GM21529 (cell line): ENCODE measurements at regions not wholly inside any gene's neighbourhood (a gene's known extent, or its start where the extent isn't known, plus 50 kb on each side); places are given as distances from the start of the nearest gene placed in this dataset.
A peak's percentile ranks its signal among the peaks of the same experiment; 100 is the strongest.
"Not testable (repeated sequence)": the region's sequence is repeated elsewhere in the genome, so short reads cannot be mapped to it uniquely, and the experiment has no call there.

ENCODE experiments used
- ATAC-seq: cut with Tn5 transposase; IDR thresholded peaks from one replicate; pipeline ENCODE4 v1.9.1; 2021; ENCODE audit not compliant: unreplicated experiment

DNA sequence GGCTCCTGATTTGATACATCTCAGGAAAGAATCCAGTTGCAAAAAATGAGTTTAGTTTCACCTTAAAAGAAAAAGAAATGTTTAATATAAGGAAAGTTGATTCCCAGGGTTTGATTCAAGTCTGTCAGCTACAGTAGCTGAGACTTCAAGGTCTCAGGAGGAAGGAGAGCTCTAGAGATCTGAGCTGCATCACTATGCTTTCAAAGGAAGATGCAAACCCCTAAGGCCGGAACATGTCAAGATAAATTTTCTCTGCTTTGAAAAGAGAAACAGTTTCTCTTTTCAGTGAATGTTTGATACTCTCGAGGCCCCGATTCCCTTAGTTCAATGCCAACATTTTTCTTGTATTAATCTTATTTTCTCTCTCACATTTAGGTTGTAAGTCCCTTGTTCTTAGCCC, 128.6 kb downstream of the RGPD3 start:
- ATAC-seq, result no peak

DNA sequence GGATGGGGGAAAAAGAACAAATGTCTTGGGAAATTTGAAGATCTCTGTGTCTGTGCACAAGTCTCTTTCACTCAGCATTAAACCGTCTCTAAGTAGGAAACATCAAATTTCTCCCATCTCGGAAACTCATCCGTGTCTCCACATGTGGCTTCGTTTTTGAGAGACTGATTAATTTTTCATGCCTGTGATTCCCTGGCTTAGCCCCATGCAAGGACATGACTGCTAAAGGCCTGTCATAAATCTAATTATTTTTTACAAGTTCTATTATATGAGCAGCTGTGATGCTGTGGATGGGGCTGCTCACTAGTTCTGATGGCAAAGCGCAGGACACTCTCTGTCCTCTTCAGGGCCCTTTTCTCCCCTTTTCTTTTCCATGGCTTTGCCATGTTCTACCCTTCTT, 129.1 kb downstream of the RGPD3 start:
- ATAC-seq, result no peak

DNA sequence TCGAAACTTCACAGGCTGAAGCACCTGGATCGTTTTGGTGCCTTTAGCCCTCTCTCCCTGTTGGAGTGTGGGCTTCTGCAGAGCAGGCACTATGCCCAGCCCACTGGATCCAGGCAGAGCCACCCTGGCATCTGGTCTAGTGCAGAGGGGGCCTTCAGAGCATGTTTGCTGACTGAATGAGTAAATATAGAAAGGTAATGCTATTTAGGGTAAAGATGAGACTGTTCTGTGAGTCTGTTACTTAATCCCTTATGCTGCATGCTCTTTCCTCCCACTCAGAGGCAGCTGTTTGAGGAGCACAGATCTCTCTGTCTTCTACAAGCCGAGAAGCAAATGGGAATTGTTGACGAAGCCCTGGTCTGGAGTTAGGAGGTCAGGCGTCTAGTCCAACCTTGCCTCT, 130.2 kb downstream of the RGPD3 start:
- no peak for ATAC-seq

DNA sequence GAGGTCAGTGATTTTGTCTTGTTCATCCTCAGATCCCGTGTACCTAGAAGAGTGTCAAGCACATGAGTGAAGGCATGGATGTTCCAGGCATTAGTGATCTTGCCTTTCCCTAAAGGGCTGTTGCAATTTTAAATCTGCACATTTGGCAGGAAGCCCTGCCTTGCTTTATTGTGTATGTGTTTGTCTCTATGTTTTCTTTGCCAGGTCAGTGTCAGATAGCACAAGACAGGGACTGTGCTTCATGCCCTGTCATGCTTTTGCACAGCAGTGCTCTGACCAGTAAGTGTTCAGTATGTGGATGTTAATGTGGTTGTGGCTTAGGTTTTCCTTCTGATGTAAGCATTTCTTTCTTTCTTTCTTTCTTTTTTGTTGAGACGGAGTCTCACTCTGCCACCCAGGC, 131.5 kb downstream of the RGPD3 start:
- ATAC-seq, result no peak

DNA sequence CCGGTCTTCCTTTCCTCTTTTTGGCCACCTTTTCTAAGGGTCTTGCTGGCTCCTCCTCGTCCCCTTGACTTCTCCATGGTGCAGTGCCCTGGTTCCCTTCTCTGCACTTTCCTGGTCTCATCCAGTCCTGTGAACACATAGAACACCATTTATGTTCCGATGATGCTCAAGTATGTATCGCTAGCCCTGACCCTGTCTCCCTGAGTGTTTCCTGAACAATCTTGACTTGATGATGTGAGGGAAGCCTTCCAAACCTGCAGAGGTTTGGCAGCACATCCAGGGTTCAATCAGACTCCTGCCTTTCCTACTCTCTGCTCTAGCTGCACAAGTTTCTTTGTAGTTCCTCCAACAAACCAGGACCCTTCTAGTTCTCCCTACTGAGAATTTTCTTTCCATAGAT, 132.1 kb downstream of the RGPD3 start:
- ATAC-seq, result no peak

DNA sequence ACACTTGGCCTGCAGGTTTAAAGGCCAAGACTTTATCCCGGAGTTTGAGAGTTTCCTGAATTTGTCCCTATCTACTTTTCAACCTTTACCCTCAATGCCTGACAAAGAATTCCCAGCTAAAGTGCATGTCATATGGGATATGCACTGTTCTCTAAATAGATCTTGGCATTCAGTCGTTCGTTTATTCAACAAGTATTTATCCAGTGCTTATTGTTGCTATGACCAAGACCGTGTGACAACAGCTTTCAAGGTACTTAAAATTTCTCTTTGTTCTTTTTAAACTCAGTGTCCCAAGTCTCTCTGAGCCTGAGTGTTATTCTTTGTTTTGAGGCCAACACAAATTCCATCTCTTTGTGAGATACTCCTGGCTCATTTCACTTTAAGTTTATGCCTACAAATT, 133.4 kb downstream of the RGPD3 start:
- ATAC-seq, result no peak

DNA sequence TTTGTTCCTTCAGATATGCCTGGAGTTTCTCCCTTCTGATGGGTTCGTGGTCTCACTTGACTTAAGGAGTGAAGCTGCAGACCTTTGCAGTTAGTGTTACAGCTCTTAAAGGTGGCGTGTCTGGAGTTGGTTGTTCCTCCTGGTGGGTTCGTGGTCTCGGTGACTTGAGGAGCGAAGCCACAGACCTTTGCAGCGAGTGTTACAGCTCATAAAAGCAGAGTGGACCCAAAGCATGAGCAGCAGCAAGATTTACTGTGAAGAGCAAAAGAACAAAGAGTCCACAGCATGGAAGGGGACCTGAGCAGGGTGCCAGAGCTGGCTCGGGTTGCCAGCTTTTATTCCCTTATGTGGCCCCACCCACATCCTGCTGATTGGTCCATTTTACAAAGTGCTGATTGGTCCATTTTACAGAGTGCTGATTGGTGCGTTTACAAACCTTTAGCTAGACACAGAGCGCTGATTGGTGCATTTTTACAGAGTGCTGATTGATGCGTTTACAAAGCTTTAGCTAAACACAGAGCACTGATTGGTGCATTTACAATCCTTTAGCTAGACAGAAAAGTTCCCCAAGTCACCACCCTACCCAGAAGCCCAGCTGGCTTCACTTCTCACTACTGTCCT, 134.8 kb downstream of the RGPD3 start:
- not testable (repeated sequence) for ATAC-seq

DNA sequence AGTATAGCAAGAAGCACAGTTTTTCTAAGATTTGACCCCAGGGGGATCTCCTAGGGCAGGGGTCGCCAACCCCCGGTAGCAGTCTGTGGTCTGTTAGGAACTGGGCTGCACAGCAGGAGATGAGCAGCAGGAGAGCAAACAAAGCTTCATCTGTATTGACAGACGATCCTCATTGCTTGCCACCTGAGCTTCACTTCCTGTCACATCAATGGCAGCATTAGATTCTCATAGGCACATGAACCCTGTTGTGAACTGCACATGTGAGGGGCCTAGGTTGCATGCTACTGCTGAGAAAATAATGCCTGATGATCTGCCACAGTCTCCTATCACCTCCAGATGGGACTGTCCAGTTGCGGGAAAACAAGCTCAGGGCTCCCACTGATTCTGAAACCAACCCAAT, 136.2 kb downstream of the RGPD3 start:
- no peak for ATAC-seq

DNA sequence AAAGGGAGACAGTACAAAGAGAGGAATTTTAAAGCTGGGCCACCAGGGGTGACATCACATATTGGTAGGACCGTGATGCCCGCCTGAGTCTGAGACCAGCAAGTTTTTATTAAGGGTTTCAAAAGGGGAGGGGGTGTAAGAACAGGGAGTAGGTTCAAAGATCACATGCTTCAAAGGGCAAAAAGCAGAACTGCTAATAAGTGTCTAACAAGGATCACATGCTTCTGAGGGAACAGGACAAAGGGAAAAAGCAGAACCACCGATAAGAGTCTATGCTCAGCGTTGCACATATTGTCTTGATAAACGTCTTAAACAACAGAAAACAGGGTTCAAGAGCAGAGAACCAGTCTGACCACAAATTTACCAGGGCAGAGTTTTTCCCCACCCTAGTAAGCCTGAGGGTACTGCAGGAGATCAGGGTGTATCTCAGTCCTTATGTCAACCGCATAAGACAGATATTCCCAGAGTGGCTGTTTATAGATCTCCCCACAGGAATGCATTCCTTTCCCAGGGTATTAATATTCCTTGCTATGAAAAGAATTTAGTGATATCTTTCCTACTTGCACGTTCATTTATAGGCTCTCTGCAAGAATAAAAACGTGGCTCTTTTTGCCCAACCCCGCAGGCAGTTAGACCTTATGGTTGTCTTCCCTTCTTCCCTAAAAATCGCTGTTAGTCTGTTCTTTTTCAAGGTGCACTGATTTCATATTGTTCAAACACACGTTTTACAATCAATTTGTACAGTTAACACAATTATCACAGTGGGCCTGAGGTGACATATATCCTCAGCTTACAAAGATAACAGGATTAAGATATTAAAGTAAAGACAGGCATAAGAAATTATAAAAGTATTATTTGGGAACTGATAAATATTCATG, 136.5 kb upstream of the UXS1 start:
- ATAC-seq, result not testable (repeated sequence)

DNA sequence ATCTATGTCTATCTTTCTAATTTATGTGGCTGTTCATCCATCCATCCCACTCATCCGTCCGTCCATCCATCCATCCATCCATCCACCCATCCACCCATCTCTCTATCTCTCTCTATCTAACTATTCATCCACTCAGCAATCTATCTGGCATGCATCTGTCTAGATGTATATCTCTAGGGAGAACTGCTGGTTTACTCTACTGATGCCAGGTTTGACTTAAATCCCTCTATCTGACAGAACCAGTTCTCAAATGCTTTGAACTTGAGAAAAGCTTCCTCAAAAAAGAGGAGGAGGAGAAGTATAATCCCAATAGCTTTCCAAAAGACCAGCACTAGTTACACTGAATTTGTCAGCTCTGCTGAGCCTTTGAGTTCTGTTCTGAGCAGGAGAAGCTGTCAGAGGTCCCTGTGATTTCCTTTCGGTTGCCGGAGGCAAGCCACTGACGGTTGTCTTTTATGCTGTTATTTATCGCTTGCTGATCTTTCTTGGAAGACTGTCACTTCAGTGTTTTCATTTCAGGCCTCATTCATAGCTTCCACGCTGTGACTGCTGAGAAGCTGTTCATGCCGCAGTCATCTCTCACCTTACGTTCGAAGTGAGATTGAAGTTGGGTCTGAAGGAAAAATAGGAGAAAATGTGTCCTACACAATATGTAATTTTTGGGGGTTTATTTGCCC, 129.4 kb upstream of the UXS1 start:
- no peak for ATAC-seq

DNA sequence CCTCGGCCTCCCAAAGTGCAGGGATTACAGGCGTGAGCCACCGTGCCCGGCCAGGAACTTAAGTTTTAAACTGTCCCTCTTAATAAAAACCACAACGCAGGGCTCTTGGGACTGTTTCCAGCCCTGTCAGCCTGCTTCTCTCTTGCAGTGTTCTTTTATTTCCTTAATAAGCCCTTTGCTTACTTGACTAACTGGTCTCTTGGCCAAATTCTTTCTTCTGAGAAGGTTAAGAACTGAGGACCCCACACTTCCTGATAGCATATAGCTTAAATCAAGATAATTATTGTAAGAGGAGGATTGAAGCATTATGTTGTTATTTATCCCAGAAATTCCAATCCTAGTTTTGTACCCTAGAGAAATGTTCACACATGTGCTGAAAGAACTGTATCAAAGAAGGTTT, 128.2 kb upstream of the UXS1 start:
- ATAC-seq, result no peak

DNA sequence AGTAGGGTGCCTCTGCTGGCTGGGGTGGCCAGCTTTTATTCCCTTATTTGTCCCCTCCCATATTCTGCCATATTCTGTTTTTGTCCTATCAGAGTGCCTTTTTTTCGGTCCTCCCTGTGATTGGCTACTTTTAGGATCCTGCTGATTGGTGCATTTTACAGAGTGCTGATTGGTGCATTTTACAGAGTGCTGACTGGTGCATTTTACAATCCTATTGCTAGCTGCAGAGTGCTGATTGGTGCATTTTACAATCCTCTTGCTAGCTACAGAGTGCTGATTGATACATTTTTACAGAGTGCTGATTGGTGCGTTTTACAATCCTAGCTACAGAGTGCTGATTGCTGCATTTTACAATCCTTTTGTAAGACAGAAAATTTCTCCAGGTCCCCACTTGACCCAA, 126.3 kb upstream of the UXS1 start:
- ATAC-seq, result not testable (repeated sequence)

DNA sequence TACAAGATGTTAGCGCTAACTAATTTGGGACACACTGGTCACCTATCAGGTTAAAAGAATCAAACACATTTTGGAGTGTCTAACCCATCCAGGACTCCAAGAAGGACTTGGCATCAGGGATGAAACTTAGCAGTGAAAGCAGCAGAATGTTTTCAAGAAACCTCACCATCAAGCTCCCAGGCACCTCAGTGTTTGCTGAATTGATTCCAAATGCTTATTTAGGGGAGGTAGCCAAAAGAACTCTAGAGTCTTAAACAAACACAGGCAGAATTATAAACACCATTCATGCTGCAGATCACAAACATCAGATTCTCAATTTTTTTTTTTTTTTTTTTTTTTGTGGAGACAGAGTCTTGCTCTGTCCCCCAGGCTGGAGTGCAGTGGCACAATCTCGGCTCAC, 122.8 kb upstream of the UXS1 start:
- no peak for ATAC-seq

DNA sequence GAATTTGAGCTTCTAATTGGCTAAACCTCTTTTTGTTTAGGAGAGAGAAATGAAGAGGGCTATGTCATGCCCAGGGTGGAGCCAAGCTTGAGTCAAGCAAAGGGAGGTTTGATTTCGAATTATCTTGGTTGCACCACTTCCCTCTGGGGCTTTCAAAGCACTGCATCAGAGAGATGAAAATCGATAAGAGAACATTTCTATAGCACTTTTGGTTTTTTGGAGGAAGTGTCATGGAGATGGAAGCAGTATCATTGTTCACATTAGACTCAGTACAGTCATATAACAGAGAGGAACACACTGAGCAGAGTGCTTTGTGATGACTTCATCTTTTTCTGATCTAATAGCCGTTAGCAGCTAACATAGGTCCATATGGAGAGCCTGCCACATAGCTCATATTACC, 120.3 kb upstream of the UXS1 start:
- no peak for ATAC-seq

DNA sequence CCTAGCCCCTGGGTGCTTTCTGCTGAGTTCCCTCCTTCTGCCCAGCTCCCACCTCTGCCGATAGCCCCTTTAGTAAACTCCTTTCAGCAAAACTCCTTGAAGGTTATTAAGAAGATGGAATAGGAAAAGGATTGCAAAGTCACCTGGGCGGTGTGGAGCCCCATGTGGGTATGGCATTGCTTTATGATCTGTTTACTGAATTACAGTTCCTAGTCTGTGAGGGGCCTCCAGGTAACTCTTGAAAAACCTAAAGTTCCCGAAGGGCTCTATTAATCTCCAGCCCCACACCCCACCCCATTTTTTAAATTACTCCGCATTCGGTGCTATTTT, 116.9 kb upstream of the UXS1 start:
- ATAC-seq, result no peak

DNA sequence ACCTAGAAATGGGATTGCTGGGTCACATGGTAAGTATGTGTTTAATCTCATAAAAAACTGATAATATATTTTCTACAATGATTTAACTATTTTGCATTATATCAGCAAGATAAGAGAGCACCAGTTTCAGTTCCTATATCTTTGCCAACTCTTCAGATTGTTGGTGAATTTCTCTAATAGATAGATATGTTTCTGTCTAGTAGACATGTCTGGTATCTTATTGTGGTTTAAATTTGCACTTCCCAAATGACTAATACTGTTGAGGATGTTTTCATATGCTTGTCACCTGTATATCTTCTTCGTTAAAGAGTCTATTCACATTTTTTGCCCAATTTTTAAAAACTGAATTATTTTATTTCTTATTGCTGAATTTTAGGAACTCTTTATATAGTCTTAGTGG, 113.8 kb upstream of the UXS1 start:
- ATAC-seq, result peak; percentile 48

DNA sequence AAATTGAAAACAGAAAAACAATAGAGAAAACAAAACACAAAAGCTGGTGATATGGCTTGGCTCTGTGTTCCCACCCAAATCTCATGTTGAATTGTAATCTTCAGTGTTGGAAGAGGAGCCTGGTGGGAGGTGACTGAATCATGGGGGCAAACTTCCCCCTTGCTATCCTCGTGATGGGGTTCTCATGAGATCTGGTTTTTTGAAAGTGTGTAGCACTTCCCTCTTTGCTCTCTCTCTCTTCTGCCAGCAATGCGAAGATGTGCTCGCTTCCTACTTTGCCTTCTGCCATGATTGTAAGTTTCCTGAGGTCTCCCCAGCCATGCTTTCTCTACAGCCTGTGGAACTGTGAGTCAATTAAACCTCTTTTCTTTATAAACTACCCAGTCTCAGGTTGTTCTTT, 112.3 kb upstream of the UXS1 start:
- ATAC-seq, result no peak

DNA sequence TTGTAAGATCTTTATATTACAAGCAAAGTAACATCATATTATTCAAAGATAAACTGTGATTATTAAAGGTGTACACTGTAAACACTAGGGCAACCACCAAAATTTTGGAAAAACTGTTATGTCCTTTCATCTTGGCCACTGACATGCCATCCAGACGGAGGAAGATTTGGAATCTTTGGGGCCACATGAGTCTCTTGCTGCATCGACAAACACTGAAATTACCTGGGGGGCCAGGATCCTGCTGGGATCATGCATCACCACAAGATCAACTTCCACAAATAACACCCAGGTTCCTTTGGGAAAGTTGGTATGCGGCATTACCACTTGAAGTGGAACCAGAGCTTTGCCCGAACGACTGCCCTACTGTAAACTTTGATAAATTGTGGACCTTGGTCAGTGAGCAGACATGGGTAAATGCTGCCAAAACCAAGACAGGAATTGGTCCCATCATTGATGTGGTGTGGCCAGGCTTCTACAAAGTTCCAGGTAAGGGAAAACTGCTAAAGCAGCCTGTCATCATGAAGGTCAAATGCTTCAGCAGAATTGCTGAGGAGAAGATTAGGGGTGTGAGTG, 110.6 kb upstream of the UXS1 start:
- ATAC-seq, result no peak

DNA sequence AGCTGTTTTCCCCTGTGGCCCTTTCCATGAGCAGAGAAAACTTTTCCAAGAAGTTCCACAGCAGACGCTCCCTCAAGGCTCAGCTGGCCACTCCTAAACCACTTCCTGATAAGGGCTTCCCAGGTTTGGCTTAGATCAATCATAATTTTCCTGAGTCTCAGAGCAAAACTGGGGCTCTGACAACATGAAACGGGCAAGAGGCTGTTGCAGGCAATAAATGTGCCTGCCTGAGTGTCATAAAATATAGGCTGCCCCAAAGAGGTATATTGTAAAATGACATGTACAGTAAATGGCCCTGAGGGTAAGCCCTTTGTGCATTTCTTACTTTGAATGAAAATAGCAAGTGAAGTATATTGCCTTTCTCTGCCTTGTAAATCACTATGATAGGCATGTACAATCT, 105.6 kb upstream of the UXS1 start:
- ATAC-seq, result no peak

DNA sequence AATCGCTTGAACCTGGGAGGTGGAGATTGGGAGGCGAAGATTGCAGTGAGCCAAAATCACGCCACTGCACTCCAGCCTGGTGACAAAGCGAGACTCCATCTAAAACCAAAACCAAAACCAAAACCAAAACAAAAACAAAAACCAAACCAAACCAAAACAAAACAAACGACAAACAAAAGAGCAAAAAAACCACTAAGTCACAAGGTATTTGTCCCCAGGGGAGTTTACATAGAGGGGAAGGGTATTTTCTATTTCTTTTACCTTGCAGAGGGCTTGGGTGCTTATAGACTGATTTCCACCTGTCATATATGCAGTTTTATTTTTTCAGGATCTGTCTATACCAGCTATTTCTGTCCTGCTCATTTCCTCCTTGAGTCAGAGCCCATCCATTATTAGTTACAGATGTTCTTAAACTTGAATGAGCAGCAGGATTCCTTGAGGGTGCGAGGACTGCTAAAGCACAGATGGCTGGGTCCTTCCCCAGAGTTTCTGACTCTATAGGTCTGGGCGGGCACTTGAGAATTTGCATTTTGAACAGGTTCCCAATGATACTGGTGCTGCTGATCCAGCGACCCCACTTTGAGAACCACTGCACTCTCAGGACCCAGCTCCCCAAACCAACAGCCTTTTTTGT, 102.2 kb upstream of the UXS1 start:
- ATAC-seq, result no peak

DNA sequence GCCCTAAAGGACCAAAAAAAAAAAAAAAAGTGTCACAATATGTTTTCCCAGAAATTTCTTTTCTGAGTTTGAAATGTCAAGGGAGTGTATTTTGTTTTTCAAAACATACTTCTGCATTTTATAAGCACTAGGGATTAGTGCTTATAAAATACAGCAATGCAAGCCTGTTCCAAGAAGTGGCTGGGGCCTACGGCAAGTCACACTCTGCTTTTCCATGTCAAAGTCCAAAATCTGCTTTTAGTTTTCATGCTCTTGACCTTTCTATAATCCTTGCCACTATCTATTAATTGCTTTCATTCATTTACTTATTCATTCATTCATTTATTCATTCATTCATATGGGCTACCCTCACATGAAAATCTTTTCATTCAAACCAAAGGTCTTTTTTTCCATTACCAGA, 100.1 kb upstream of the UXS1 start:
- no peak for ATAC-seq
